ENCODE measurements at regions not wholly inside any gene's neighbourhood (a gene's known extent, or its start where the extent isn't known, plus 50 kb on each side); places are given as distances from the start of the nearest gene placed in this dataset.

DNA sequence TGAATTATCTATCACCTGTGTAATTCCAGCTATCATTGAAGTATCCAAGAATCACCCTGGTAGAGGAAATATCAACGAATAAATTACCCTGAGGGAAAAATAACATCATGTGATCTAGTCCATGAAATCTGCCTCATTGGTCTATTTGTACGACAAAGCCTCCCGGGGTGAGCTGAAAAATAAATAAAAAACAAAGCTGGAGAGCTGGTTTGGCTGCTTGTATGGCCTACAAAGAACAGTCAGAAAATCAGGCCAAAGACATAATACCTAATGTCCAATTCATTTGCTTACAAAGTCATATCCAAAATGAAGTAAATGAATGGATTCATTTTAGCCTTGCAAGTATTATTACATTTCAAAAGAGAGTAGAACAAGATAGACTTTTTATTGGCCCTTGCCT, 449.9 kb downstream of the KLF12 start:
- ATAC-seq = no peak
- TF ChIP-seq ZC3H10 (CRISPR knock-in tag; IDR thresholded peaks at IDR 0.05) = no peak
- no peak for TF ChIP-seq GLIS3 (CRISPR knock-in tag; IDR thresholded peaks at IDR 0.05)
- no peak for TF ChIP-seq OSR1 (CRISPR knock-in tag; IDR thresholded peaks at IDR 0.05)
- no peak for TF ChIP-seq SNAI2 (CRISPR knock-in tag; IDR thresholded peaks at IDR 0.05)
- no peak for TF ChIP-seq ZNF565 (CRISPR knock-in tag; conservative IDR thresholded peaks at IDR 0.05; ENCODE audit: low read depth)
- TF ChIP-seq, protein P1, sequence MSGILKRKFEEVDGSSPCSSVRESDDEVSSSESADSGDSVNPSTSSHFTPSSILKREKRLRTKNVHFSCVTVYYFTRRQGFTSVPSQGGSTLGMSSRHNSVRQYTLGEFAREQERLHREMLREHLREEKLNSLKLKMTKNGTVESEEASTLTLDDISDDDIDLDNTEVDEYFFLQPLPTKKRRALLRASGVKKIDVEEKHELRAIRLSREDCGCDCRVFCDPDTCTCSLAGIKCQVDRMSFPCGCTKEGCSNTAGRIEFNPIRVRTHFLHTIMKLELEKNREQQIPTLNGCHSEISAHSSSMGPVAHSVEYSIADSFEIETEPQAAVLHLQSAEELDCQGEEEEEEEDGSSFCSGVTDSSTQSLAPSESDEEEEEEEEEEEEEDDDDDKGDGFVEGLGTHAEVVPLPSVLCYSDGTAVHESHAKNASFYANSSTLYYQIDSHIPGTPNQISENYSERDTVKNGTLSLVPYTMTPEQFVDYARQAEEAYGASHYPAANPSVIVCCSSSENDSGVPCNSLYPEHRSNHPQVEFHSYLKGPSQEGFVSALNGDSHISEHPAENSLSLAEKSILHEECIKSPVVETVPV (CRISPR knock-in tag; IDR thresholded peaks at IDR 0.05) = no peak
- TF ChIP-seq ISL1 (CRISPR knock-in tag; IDR thresholded peaks at IDR 0.05) = no peak
- TF ChIP-seq ZFP3 (CRISPR knock-in tag; IDR thresholded peaks at IDR 0.05) = no peak
- TF ChIP-seq, protein P2, sequence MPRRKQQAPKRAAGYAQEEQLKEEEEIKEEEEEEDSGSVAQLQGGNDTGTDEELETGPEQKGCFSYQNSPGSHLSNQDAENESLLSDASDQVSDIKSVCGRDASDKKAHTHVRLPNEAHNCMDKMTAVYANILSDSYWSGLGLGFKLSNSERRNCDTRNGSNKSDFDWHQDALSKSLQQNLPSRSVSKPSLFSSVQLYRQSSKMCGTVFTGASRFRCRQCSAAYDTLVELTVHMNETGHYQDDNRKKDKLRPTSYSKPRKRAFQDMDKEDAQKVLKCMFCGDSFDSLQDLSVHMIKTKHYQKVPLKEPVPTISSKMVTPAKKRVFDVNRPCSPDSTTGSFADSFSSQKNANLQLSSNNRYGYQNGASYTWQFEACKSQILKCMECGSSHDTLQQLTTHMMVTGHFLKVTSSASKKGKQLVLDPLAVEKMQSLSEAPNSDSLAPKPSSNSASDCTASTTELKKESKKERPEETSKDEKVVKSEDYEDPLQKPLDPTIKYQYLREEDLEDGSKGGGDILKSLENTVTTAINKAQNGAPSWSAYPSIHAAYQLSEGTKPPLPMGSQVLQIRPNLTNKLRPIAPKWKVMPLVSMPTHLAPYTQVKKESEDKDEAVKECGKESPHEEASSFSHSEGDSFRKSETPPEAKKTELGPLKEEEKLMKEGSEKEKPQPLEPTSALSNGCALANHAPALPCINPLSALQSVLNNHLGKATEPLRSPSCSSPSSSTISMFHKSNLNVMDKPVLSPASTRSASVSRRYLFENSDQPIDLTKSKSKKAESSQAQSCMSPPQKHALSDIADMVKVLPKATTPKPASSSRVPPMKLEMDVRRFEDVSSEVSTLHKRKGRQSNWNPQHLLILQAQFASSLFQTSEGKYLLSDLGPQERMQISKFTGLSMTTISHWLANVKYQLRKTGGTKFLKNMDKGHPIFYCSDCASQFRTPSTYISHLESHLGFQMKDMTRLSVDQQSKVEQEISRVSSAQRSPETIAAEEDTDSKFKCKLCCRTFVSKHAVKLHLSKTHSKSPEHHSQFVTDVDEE (CRISPR knock-in tag; IDR thresholded peaks at IDR 0.05) = no peak
- TF ChIP-seq ZFP30 (CRISPR knock-in tag; IDR thresholded peaks at IDR 0.05) = no peak
- TF ChIP-seq TCF4 (CRISPR knock-in tag; IDR thresholded peaks at IDR 0.05; ENCODE audit: borderline replicate concordance) = no peak
- no peak for TF ChIP-seq ESRRG (CRISPR knock-in tag; IDR thresholded peaks at IDR 0.05)

DNA sequence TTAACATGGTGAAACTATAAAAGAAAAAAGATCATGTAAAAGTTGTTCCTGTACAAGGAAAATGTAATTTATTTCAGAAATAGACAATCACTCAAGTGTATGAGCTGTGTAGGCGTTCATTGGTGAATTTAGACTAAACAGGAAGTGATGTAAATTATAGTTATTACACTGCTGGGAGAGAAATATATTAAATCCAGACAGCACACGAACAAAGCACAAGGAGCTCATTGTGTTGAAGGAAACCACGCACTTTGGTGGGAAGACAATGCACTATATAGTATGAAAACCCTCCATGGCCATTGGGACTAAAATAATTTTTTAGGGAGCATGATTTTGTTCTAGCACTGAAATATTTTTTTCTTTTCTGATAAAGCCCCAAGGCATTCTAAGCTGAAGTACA, 450.5 kb downstream of the KLF12 start:
- ATAC-seq = no peak
- TF ChIP-seq, protein P2 (CRISPR knock-in tag; IDR thresholded peaks at IDR 0.05) = no peak

- no peak for ATAC-seq
- no peak for TF ChIP-seq GLIS3 (CRISPR knock-in tag; IDR thresholded peaks at IDR 0.05)
- TF ChIP-seq CSDC2 (CRISPR knock-in tag; IDR thresholded peaks at IDR 0.05) = no peak
- TF ChIP-seq, protein P2 (CRISPR knock-in tag; IDR thresholded peaks at IDR 0.05) = no peak
- TF ChIP-seq ZFP3 (CRISPR knock-in tag; IDR thresholded peaks at IDR 0.05) = no peak
- no peak for TF ChIP-seq SNAI2 (CRISPR knock-in tag; IDR thresholded peaks at IDR 0.05)
Measured at GRCh38 chr13:73681779-73682178, 452.4 kb downstream of the KLF12 start.

DNA sequence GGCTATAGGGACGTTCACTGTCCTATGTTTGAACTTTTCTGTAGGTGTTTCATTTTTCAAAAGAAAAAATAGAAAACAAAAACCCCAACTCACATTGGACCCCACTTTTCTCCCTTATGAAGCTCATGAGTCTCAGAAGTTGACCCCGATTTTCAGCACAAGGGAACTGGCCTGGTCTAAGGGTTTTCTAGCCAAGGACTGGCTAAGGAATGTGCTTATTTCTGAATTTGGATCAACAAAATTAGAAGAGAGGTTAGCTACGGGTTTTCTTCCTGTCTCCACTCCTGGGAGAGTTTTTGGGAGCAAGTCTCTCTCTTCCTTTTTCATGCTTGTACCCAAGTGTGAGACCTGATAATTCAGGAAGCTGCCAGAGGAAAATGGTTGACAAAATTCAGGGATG, 453.2 kb downstream of the KLF12 start:
- TF ChIP-seq CREB5 (CRISPR knock-in tag; IDR thresholded peaks at IDR 0.05; ENCODE audit: low read depth) = no peak
- no peak for TF ChIP-seq PATZ1 (CRISPR knock-in tag; IDR thresholded peaks at IDR 0.05; ENCODE audit: borderline replicate concordance)
- TF ChIP-seq ZC3H10 (CRISPR knock-in tag; IDR thresholded peaks at IDR 0.05) = no peak
- TF ChIP-seq, protein P3, sequence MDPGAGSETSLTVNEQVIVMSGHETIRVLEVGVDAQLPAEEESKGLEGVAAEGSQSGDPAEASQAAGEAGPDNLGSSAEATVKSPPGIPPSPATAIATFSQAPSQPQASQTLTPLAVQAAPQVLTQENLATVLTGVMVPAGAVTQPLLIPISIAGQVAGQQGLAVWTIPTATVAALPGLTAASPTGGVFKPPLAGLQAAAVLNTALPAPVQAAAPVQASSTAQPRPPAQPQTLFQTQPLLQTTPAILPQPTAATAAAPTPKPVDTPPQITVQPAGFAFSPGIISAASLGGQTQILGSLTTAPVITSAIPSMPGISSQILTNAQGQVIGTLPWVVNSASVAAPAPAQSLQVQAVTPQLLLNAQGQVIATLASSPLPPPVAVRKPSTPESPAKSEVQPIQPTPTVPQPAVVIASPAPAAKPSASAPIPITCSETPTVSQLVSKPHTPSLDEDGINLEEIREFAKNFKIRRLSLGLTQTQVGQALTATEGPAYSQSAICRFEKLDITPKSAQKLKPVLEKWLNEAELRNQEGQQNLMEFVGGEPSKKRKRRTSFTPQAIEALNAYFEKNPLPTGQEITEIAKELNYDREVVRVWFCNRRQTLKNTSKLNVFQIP (CRISPR knock-in tag; IDR thresholded peaks at IDR 0.05; ENCODE audit: borderline replicate concordance, low read depth) = no peak
- no peak for TF ChIP-seq ZFP3 (CRISPR knock-in tag; IDR thresholded peaks at IDR 0.05)
- no peak for TF ChIP-seq ESRRG (CRISPR knock-in tag; IDR thresholded peaks at IDR 0.05)
- TF ChIP-seq ZNF8 (CRISPR knock-in tag; IDR thresholded peaks at IDR 0.05) = no peak
- no peak for TF ChIP-seq BACH2 (CRISPR knock-in tag; IDR thresholded peaks at IDR 0.05; ENCODE audit: borderline replicate concordance)
- no peak for ATAC-seq
